ENCODE measurements at regions not wholly inside any gene's neighbourhood (a gene's known extent, or its start where the extent isn't known, plus 50 kb on each side); places are given as distances from the start of the nearest gene placed in this dataset.
"Not testable (repeated sequence)": the region's sequence is repeated elsewhere in the genome, so short reads cannot be mapped to it uniquely, and the experiment has no call there.

DNA sequence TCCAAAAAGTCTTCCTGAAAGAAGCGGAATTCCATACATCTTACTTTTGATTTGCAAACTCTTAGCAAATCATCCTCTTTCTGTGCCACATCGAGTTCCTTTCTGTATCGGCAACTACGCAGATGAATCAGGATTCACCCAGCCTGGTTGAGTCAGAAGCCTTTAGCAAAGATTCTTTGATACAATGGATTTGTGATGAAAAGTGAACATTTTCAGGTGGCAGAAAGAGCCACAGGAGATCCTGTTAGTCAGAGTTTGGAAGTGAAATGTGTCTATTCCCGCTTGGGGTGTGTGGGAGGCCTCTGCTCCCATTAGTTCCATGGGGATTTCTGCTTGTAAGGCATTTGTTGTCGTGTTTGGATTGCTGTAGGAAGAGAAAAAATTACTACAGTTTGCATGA is 351.8 kb upstream of the WWC1 start:
- H3K27me3 ChIP-seq (ENCODE audit: low read length), result no peaks in the 10 kb centered on the region

DNA sequence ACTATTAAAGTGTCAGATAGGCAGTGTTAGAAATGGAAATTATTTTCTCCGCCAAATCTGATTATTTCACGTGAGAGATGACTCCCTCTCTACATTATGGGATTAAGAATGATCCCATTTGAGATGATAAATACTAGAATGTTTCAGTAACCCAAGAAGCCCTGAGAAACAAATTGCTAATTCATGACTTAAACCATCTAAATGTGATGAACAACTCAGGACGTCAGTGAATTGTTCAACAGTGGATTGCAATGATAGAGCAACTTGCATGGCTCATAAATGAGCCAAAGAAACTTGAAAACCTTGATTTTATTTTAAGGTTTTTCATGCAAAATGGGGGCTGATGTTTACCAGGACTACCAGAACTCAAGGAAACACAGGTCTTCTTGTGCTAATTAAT is 350.5 kb upstream of the WWC1 start:
- Histone ChIP-seq H3K9me3 (ENCODE audit: insufficient read depth, low read length) (no peaks in the 10 kb centered on the region), H3K36me3 (ENCODE audit: low read length) (no peaks in the 10 kb centered on the region), H3K27me3 (ENCODE audit: low read length) (no peaks in the 10 kb centered on the region), H2AFZ (ENCODE audit: low read depth, low read length, severe bottlenecking) (no peak overlapping the region), H3K4me2 (ENCODE audit: low read depth, low read length, poor library complexity, severe bottlenecking) (no peak overlapping the region), H3K9ac (ENCODE audit: low read length) (no peak overlapping the region), H3K4me3 (ENCODE audit: insufficient read depth, low read length, poor library complexity, severe bottlenecking) (no peak overlapping the region), H4K20me1 (ENCODE audit: low read depth, low read length) (no peaks in the 10 kb centered on the region), H3K9me2 (replicated peaks; ENCODE audit: insufficient read depth, low read length) (no peaks in the 10 kb centered on the region), H3K27ac (ENCODE audit: low read depth, low read length) (no peak overlapping the region), H3K79me2 (ENCODE audit: insufficient read depth, low read length) (no peaks in the 10 kb centered on the region), H3F3A (ENCODE audit: insufficient read depth) (no peaks in the 10 kb centered on the region)
- TF ChIP-seq, protein P1, sequence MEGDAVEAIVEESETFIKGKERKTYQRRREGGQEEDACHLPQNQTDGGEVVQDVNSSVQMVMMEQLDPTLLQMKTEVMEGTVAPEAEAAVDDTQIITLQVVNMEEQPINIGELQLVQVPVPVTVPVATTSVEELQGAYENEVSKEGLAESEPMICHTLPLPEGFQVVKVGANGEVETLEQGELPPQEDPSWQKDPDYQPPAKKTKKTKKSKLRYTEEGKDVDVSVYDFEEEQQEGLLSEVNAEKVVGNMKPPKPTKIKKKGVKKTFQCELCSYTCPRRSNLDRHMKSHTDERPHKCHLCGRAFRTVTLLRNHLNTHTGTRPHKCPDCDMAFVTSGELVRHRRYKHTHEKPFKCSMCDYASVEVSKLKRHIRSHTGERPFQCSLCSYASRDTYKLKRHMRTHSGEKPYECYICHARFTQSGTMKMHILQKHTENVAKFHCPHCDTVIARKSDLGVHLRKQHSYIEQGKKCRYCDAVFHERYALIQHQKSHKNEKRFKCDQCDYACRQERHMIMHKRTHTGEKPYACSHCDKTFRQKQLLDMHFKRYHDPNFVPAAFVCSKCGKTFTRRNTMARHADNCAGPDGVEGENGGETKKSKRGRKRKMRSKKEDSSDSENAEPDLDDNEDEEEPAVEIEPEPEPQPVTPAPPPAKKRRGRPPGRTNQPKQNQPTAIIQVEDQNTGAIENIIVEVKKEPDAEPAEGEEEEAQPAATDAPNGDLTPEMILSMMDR (IDR thresholded peaks at IDR 0.05; ENCODE audit: insufficient read depth, low read length, poor library complexity, severe bottlenecking), result no peak

More for the DNA sequence above, 351.8 kb upstream of the WWC1 start:
- no peak overlapping the region for H3K4me2 ChIP-seq (ENCODE audit: low read depth, low read length, poor library complexity, severe bottlenecking)
- H3K4me3 ChIP-seq (ENCODE audit: insufficient read depth, low read length, poor library complexity, severe bottlenecking), result no peak overlapping the region
- TF ChIP-seq, protein P1 (IDR thresholded peaks at IDR 0.05; ENCODE audit: insufficient read depth, low read length, poor library complexity, severe bottlenecking), result no peak
- TF ChIP-seq EZH2phosphoT487 (conservative IDR thresholded peaks at IDR 0.05; ENCODE audit: low read length), result no peak
- no peak overlapping the region for H2AFZ ChIP-seq (ENCODE audit: low read depth, low read length, severe bottlenecking)
- H3K36me3 ChIP-seq (ENCODE audit: low read length), result no peaks in the 10 kb centered on the region
- H3F3A ChIP-seq (ENCODE audit: insufficient read depth), result no peaks in the 10 kb centered on the region
- no peaks in the 10 kb centered on the region for H4K20me1 ChIP-seq (ENCODE audit: low read depth, low read length)
- no peak overlapping the region for H3K9ac ChIP-seq (ENCODE audit: low read length)
- no peaks in the 10 kb centered on the region for H3K9me3 ChIP-seq (ENCODE audit: insufficient read depth, low read length)
- H3K79me2 ChIP-seq (ENCODE audit: insufficient read depth, low read length), result no peaks in the 10 kb centered on the region
- H3K9me2 ChIP-seq (replicated peaks; ENCODE audit: insufficient read depth, low read length), result no peaks in the 10 kb centered on the region
- no peak overlapping the region for H3K27ac ChIP-seq (ENCODE audit: low read depth, low read length)

DNA sequence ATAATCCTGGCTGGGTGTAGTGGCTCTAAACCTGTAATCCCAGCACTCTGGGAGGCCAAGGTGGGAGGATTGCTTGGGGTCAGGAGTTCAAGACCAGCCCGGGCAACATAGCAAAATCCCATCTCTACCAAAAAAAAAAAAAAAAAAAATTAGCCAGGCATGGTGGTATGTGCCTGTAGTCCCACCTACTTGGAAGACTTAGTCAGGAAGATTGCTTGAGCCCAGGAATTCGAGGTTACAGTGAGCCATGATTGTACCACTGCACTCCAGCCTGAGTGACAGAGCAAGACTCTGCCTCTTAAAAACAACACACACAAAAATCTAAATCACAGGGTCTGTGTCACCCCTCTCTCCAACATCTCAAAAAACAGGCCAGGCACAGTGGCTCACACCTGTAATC is 349.9 kb upstream of the WWC1 start:
- not testable (repeated sequence) for H3F3A ChIP-seq (ENCODE audit: insufficient read depth); H4K20me1 ChIP-seq (ENCODE audit: low read depth, low read length); H3K4me3 ChIP-seq (ENCODE audit: insufficient read depth, low read length, poor library complexity, severe bottlenecking); H2AFZ ChIP-seq (ENCODE audit: low read depth, low read length, severe bottlenecking); H3K4me2 ChIP-seq (ENCODE audit: low read depth, low read length, poor library complexity, severe bottlenecking); H3K36me3 ChIP-seq (ENCODE audit: low read length); H3K9me3 ChIP-seq (ENCODE audit: insufficient read depth, low read length); H3K79me2 ChIP-seq (ENCODE audit: insufficient read depth, low read length); H3K27me3 ChIP-seq (ENCODE audit: low read length); H3K9ac ChIP-seq (ENCODE audit: low read length); H3K27ac ChIP-seq (ENCODE audit: low read depth, low read length); H3K9me2 ChIP-seq (replicated peaks; ENCODE audit: insufficient read depth, low read length)

DNA sequence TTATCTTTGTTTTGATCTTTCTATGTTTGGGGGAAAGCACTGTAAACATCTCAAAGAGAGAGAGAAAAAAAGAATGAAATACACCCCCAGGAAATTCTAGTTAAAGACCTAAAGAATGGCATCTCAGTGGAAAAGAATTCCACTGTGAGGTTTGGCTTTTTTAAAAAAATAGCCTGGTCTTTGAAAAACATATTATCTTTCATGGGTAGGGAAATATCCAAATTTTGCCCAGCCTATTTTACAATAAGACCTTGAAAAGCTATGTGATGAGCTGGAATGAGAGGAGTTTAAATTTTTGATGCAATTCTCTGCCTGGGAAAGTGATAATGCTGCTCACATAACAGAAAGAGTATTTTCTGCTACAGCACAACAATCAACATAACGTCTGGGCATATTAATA is 348.1 kb upstream of the WWC1 start:
- Histone ChIP-seq H4K20me1 (ENCODE audit: low read depth, low read length) (no peaks in the 10 kb centered on the region), H3K9me3 (ENCODE audit: insufficient read depth, low read length) (no peaks in the 10 kb centered on the region), H2AFZ (ENCODE audit: low read depth, low read length, severe bottlenecking) (no peak overlapping the region), H3K9me2 (replicated peaks; ENCODE audit: insufficient read depth, low read length) (no peaks in the 10 kb centered on the region), H3K27ac (ENCODE audit: low read depth, low read length) (no peak overlapping the region), H3K9ac (ENCODE audit: low read length) (no peak overlapping the region), H3K36me3 (ENCODE audit: low read length) (no peaks in the 10 kb centered on the region), H3K79me2 (ENCODE audit: insufficient read depth, low read length) (no peaks in the 10 kb centered on the region), H3F3A (ENCODE audit: insufficient read depth) (no peaks in the 10 kb centered on the region), H3K27me3 (ENCODE audit: low read length) (no peaks in the 10 kb centered on the region), H3K4me3 (ENCODE audit: insufficient read depth, low read length, poor library complexity, severe bottlenecking) (no peak overlapping the region), H3K4me2 (ENCODE audit: low read depth, low read length, poor library complexity, severe bottlenecking) (no peak overlapping the region)
- TF ChIP-seq EZH2phosphoT487 (conservative IDR thresholded peaks at IDR 0.05; ENCODE audit: low read length), result no peak
- TF ChIP-seq, protein P1 (IDR thresholded peaks at IDR 0.05; ENCODE audit: insufficient read depth, low read length, poor library complexity, severe bottlenecking), result no peak

Measured in SU-DHL-6 (cell line).